ENCODE measurements at regions not wholly inside any gene's neighbourhood (a gene's known extent, or its start where the extent isn't known, plus 50 kb on each side); places are given as distances from the start of the nearest gene placed in this dataset.

- no peak for DNase-seq (ENCODE audit: low read depth)
- H3K4me3 ChIP-seq (ENCODE audit: low read depth, low read length), result no peak overlapping the region
- no peak for TF ChIP-seq CTCF (conservative IDR thresholded peaks at IDR 0.05; ENCODE audit: low read depth, low read length)
Observed at GRCh38 chr2:67686254-67686653, 289.1 kb downstream of the ETAA1 start.

GRCh38 chr2:67689186-67689585 lies 292.1 kb downstream of the ETAA1 start:
- no peak for DNase-seq (ENCODE audit: low read depth)
- H3K4me3 ChIP-seq (ENCODE audit: low read depth, low read length), result no peak overlapping the region
- no peak for TF ChIP-seq CTCF (conservative IDR thresholded peaks at IDR 0.05; ENCODE audit: low read depth, low read length)

GRCh38 chr2:67689651-67690050 lies 292.5 kb downstream of the ETAA1 start:
- DNase-seq (ENCODE audit: low read depth), result no peak
- TF ChIP-seq CTCF (conservative IDR thresholded peaks at IDR 0.05; ENCODE audit: low read depth, low read length), result no peak
- H3K4me3 ChIP-seq (ENCODE audit: low read depth, low read length), result no peak overlapping the region

- no peak for TF ChIP-seq CTCF (conservative IDR thresholded peaks at IDR 0.05; ENCODE audit: low read depth, low read length)
- no peak for DNase-seq (ENCODE audit: low read depth)
- peak overlapping the region; percentile 36 for H3K4me3 ChIP-seq (ENCODE audit: low read depth, low read length)
Observed at GRCh38 chr2:67694445-67694844, 297.3 kb downstream of the ETAA1 start.

- no peak overlapping the region for H3K4me3 ChIP-seq (ENCODE audit: low read depth, low read length)
- no peak for DNase-seq (ENCODE audit: low read depth)
- no peak for TF ChIP-seq CTCF (conservative IDR thresholded peaks at IDR 0.05; ENCODE audit: low read depth, low read length)
Observed at GRCh38 chr2:67701011-67701410, 303.9 kb downstream of the ETAA1 start.

- no peak for TF ChIP-seq CTCF (conservative IDR thresholded peaks at IDR 0.05; ENCODE audit: low read depth, low read length)
- DNase-seq (ENCODE audit: low read depth), result no peak
- no peak overlapping the region for H3K4me3 ChIP-seq (ENCODE audit: low read depth, low read length)
Observed at GRCh38 chr2:67702284-67702683, 305.2 kb downstream of the ETAA1 start.

- no peak for DNase-seq (ENCODE audit: low read depth)
- TF ChIP-seq CTCF (conservative IDR thresholded peaks at IDR 0.05; ENCODE audit: low read depth, low read length), result no peak
- H3K4me3 ChIP-seq (ENCODE audit: low read depth, low read length), result no peak overlapping the region
Observed at GRCh38 chr2:67702937-67703336, 305.8 kb downstream of the ETAA1 start.
